ENCODE measurements at regions not wholly inside any gene's neighbourhood (a gene's known extent, or its start where the extent isn't known, plus 50 kb on each side); places are given as distances from the start of the nearest gene placed in this dataset.

DNA sequence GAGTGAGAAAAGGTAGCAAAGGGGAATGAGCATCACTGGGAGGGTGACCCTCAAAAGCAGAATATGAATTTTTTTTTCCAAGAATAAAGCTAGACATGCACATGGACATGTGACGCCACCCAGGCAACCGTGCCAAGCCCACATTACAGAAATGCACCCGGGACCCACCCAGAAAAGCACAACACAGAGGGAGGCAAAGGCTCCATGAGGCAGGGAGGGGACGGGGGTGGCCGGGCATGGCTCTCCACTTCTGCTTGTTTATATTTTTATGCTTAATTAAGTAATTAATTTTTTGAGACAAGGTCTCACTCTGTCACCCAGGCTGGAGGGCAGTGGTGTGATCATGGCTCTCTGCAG, 1524.3 kb downstream of the BRD1 start:
- Histone ChIP-seq H3K27ac (ENCODE audit: low read depth, low read length) (no peak overlapping the region), H4K20me1 (ENCODE audit: insufficient read depth) (no peaks in the 10 kb centered on the region), H3K4me2 (ENCODE audit: low read length) (no peak overlapping the region), H2AFZ (ENCODE audit: low read depth, low read length, poor library complexity, severe bottlenecking) (no peak overlapping the region), H3K4me1 (ENCODE audit: control insufficient read depth in 1 of 2, insufficient read depth in 2 of 2, low read length in 2 of 2) (no peaks in the 10 kb centered on the region), H3K27me3 (ENCODE audit: insufficient read depth, low read length) (0 out of 2 replicates have a peak, but pooled peaks cover 2% of the 10 kb centered on the region), H3K9me2 (ENCODE audit: insufficient read depth) (no peaks in the 10 kb centered on the region), H3K9me3 (ENCODE audit: control insufficient read depth in 1 of 2, insufficient read depth in 1 of 2, low read depth in 1 of 2, low read length in 2 of 2) (peaks cover 0 to 4% of the 10 kb centered on the region in 2 experiments; a peak in 1 of 4 replicates), H3K9ac (ENCODE audit: low read length) (no peak overlapping the region), H3K36me3 (ENCODE audit: control insufficient read depth in 1 of 2, insufficient read depth in 2 of 2, low read length in 2 of 2) (no peaks in the 10 kb centered on the region), H3K79me2 (ENCODE audit: insufficient read depth, low read length) (no peaks in the 10 kb centered on the region), H3K4me3 (replicated peaks in 1 of 2; ENCODE audit: low read depth in 1 of 2, low read length in 2 of 2) (no peak overlapping the region)
- no peak for TF ChIP-seq YY1 (IDR thresholded peaks at IDR 0.05; ENCODE audit: extremely low read depth, insufficient replicate concordance, low read depth, low read length)
- no peak for TF ChIP-seq ZFX (IDR thresholded peaks at IDR 0.05)
- no peak for TF ChIP-seq SIN3A (IDR thresholded peaks at IDR 0.05; ENCODE audit: low read depth)
- no peak for TF ChIP-seq SRF (IDR thresholded peaks at IDR 0.05; ENCODE audit: low read depth)
- TF ChIP-seq EZH2 (IDR thresholded peaks at IDR 0.05), result no peak
- RAD21 ChIA-PET (ENCODE audit: low non-redundant PET in 1 of 2, low total read pairs in 2 of 2, uncharacterized antibody in 2 of 2, unreplicated experiment in 2 of 2), result no interaction called here
- no peak for DNase-seq (ENCODE audit: low read depth, low spot score)
- ATAC-seq, result no peak
- intact Hi-C loops (cut with micrococcal nuclease), result no loop called here
- POLR2A ChIA-PET, result no interaction called here
- CTCF ChIA-PET, result no interaction called here
- BruUV-seq (replicated peaks), result no TSS peak

DNA sequence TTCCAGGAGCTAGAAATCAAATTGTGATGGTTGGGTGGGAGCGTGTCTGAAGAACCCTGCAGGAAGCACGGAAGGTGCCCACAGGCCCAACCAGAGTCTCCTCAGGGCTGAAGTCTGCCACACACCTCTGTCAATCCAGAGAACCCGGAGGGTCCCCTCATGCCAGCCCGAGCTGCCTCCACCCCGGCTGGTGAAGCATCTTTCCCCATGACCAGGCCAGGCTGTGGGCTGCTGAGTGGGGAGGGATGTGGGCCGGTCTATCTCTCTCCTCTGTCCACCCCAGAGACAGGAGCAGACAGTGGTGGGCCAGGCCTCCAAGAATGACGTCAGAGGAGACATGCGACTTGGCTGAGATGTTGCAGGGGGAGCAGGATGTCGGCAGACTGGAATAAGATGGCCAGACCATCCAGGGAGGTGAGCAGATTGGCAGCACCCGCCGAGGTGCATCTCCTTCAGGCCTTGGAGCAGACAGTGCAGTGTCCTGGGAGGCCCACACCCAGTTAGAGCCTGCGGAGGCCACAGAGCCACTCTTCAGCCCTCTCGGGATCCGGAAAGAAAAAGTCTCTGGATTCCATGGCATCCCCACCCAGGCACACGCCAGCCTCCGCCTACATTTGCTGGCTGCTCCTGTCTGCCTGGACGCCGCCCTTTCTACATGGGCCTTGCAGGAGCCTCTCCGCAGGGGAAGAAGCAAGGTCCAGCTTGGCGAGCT, 1524.9 kb downstream of the BRD1 start:
- ATAC-seq (no peak), DNase-seq (ENCODE audit: low read depth, low spot score) (no peak)
- Histone ChIP-seq H3K27ac (ENCODE audit: low read depth, low read length) (no peak overlapping the region), H3K79me2 (ENCODE audit: insufficient read depth, low read length) (no peaks in the 10 kb centered on the region), H3K9ac (ENCODE audit: low read length) (no peak overlapping the region), H3K9me3 (ENCODE audit: control insufficient read depth in 1 of 2, insufficient read depth in 1 of 2, low read depth in 1 of 2, low read length in 2 of 2) (peaks cover 0 to 4% of the 10 kb centered on the region in 2 experiments; a peak in 1 of 4 replicates), H4K20me1 (ENCODE audit: insufficient read depth) (no peaks in the 10 kb centered on the region), H3K36me3 (ENCODE audit: control insufficient read depth in 1 of 2, insufficient read depth in 2 of 2, low read length in 2 of 2) (no peaks in the 10 kb centered on the region), H3K9me2 (ENCODE audit: insufficient read depth) (no peaks in the 10 kb centered on the region), H2AFZ (ENCODE audit: low read depth, low read length, poor library complexity, severe bottlenecking) (no peak overlapping the region), H3K27me3 (ENCODE audit: insufficient read depth, low read length) (0 out of 2 replicates have a peak, but pooled peaks cover 2% of the 10 kb centered on the region), H3K4me1 (ENCODE audit: control insufficient read depth in 1 of 2, insufficient read depth in 2 of 2, low read length in 2 of 2) (no peaks in the 10 kb centered on the region), H3K4me3 (replicated peaks in 1 of 2; ENCODE audit: low read depth in 1 of 2, low read length in 2 of 2) (no peak overlapping the region), H3K4me2 (ENCODE audit: low read length) (no peak overlapping the region)
- BruUV-seq (replicated peaks), result no TSS peak
- ChIA-PET POLR2A (no interaction called here), CTCF (no interaction called here), RAD21 (ENCODE audit: low non-redundant PET in 1 of 2, low total read pairs in 2 of 2, uncharacterized antibody in 2 of 2, unreplicated experiment in 2 of 2) (no interaction called here)
- intact Hi-C loops (cut with micrococcal nuclease), result no loop called here
- no peak for TF ChIP-seq POLR2AphosphoS5 (IDR thresholded peaks at IDR 0.05; ENCODE audit: low read depth, low read length)
- no peak for TF ChIP-seq JUND (IDR thresholded peaks at IDR 0.05)
- TF ChIP-seq ELF1 (IDR thresholded peaks at IDR 0.05; ENCODE audit: borderline replicate concordance, low read depth), result no peak
- TF ChIP-seq SIN3A (IDR thresholded peaks at IDR 0.05; ENCODE audit: low read depth), result no peak
- TF ChIP-seq, protein P1, sequence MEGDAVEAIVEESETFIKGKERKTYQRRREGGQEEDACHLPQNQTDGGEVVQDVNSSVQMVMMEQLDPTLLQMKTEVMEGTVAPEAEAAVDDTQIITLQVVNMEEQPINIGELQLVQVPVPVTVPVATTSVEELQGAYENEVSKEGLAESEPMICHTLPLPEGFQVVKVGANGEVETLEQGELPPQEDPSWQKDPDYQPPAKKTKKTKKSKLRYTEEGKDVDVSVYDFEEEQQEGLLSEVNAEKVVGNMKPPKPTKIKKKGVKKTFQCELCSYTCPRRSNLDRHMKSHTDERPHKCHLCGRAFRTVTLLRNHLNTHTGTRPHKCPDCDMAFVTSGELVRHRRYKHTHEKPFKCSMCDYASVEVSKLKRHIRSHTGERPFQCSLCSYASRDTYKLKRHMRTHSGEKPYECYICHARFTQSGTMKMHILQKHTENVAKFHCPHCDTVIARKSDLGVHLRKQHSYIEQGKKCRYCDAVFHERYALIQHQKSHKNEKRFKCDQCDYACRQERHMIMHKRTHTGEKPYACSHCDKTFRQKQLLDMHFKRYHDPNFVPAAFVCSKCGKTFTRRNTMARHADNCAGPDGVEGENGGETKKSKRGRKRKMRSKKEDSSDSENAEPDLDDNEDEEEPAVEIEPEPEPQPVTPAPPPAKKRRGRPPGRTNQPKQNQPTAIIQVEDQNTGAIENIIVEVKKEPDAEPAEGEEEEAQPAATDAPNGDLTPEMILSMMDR (IDR thresholded peaks at IDR 0.05 in 2 of 3, conservative IDR thresholded peaks at IDR 0.05 in 1 of 3; ENCODE audit: borderline replicate concordance in 1 of 3, insufficient read depth in 1 of 3, low read depth in 2 of 3, low read length in 2 of 3), result no peak
- no peak for TF ChIP-seq POLR2A (IDR thresholded peaks at IDR 0.05; ENCODE audit: borderline replicate concordance, extremely low read depth, insufficient read depth, insufficient read length)
- TF ChIP-seq, protein P2, sequence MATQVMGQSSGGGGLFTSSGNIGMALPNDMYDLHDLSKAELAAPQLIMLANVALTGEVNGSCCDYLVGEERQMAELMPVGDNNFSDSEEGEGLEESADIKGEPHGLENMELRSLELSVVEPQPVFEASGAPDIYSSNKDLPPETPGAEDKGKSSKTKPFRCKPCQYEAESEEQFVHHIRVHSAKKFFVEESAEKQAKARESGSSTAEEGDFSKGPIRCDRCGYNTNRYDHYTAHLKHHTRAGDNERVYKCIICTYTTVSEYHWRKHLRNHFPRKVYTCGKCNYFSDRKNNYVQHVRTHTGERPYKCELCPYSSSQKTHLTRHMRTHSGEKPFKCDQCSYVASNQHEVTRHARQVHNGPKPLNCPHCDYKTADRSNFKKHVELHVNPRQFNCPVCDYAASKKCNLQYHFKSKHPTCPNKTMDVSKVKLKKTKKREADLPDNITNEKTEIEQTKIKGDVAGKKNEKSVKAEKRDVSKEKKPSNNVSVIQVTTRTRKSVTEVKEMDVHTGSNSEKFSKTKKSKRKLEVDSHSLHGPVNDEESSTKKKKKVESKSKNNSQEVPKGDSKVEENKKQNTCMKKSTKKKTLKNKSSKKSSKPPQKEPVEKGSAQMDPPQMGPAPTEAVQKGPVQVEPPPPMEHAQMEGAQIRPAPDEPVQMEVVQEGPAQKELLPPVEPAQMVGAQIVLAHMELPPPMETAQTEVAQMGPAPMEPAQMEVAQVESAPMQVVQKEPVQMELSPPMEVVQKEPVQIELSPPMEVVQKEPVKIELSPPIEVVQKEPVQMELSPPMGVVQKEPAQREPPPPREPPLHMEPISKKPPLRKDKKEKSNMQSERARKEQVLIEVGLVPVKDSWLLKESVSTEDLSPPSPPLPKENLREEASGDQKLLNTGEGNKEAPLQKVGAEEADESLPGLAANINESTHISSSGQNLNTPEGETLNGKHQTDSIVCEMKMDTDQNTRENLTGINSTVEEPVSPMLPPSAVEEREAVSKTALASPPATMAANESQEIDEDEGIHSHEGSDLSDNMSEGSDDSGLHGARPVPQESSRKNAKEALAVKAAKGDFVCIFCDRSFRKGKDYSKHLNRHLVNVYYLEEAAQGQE (IDR thresholded peaks at IDR 0.05; ENCODE audit: low read depth), result no peak
- no peak for TF ChIP-seq EZH2 (IDR thresholded peaks at IDR 0.05)
- TF ChIP-seq YY1 (IDR thresholded peaks at IDR 0.05; ENCODE audit: extremely low read depth, insufficient replicate concordance, low read depth, low read length), result no peak
- no peak for TF ChIP-seq ATF3 (IDR thresholded peaks at IDR 0.05)
- TF ChIP-seq RAD21 (IDR thresholded peaks at IDR 0.05; ENCODE audit: low read depth), result no peak
- no peak for TF ChIP-seq TCF7L2 (IDR thresholded peaks at IDR 0.05; ENCODE audit: borderline replicate concordance, extremely low read depth, insufficient read depth, insufficient read length)
- TF ChIP-seq CBX3 (IDR thresholded peaks at IDR 0.05; ENCODE audit: low read depth), result no peak
- TF ChIP-seq EGR1 (IDR thresholded peaks at IDR 0.05; ENCODE audit: low read depth), result no peak
